ENCODE measurements at regions not wholly inside any gene's neighbourhood (a gene's known extent, or its start where the extent isn't known, plus 50 kb on each side); places are given as distances from the start of the nearest gene placed in this dataset.

DNA sequence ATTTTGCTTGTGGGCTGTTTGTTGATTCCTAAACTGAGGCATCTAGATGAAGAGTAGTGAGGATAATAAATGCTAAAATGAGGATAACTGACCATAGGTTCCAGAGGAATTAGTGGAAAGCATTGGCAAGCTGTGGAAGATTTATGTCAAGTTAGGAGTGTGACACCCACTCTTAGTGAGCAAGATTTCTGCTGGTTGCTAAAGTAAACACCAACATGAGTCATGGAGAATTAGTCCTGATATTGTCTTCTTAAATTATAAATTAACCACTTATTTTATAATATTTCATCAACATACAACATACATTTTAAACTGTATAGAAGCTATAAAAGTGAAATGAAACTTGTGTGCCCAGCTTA is 328.2 kb downstream of the RPL10L start:
- intact Hi-C loops (cut with DNase I): no loop called here
- ATAC-seq (no peak), DNase-seq (ENCODE audit: low spot score) (no peak)

GRCh38 chr14:46322730-46323403 is 328.7 kb downstream of the RPL10L start:
- intact Hi-C loops (cut with DNase I): no loop called here
- ATAC-seq: no peak
- no peak for DNase-seq (ENCODE audit: low spot score)

GRCh38 chr14:46322076-46322475 is 329.5 kb downstream of the RPL10L start:
- ATAC-seq (no peak), DNase-seq (ENCODE audit: low spot score) (no peak)
- intact Hi-C loops (cut with DNase I): no loop called here

DNA sequence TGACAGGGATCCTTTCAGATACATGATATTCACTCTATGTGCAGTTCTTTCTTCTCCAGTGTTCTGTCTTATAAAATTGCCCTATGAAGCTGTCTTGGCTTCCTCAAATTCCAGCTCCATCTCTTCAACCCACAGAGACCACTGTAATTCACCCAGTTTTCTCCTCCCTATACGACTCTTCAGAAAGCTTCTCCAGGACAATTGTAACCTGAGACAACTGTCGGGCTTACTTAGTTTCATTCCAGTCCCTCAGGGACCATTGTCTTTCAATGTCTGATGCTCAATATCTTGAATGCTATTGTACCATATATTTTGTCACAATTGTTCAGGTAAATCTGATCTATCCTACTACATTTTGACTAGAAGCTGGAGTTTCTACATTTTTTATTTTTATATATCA is 345.3 kb downstream of the RPL10L start:
- DNase-seq (ENCODE audit: low spot score) (no peak), ATAC-seq (no peak)
- intact Hi-C loops (cut with DNase I): no loop called here

DNA sequence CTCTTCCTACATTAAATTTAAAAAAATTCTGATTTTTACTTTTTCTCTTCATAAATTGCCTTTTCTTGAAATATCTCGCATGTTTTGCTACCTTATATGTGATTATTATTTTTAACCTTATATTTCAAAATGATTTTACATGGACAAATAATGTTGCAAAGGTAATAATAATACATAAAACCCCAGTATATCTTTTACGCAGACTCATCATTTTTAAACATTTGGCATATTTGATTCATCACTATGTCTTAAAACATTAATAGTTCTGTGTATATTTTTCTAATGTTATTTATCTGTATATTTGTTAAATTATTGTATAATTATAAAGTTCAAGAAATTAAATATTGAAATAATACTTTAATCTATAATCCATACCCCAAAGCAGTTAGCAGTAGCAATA is 350.8 kb downstream of the RPL10L start:
- DNase-seq (ENCODE audit: low spot score) (no peak), ATAC-seq (no peak)
- intact Hi-C loops (cut with DNase I): no loop called here

- intact Hi-C loops (cut with DNase I): no loop called here
- no peak for DNase-seq (ENCODE audit: low spot score)
- ATAC-seq: no peak
Observed at GRCh38 chr14:46290706-46291105, 360.9 kb downstream of the RPL10L start.

DNA sequence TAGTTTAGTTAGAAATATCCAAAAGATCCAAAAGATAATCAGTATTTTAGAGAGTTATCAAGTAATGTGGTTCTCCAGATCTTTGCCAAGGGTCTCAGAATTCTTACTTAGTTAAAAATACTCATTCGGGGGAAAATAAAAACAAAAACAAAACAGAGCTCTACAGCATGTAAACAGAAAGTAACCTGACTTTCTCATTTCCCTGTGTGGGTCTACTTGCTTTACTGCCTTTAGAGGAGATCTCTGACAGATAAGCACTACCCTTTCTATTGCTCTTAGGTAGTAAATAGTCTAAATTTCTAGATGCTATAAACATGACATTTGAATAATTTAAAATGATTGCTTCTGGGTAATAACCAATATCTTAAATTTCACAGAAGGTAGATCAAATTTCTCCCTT is 371.8 kb downstream of the RPL10L start:
- ATAC-seq (no peak), DNase-seq (ENCODE audit: low spot score) (no peak)
- intact Hi-C loops (cut with DNase I): no loop called here

DNA sequence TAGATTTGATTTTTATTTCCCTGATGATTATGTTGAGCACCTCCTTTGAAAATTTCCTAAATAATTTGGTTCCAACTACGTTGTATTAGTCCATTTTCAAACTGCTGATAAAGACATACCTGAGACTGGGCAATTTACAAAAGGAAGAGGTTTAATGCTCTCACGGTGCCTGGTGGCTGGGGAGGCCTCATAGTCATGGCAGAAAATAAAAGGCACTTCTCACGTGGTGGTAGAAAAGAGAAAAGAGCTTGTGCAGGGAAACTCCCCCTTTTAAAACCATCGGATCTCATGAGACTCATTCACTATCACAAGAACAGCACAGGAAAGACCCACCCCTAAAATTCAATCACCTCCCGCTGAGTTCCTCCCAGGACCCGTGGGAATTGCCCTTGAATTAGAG is 372.3 kb downstream of the RPL10L start:
- intact Hi-C loops (cut with DNase I): no loop called here
- ATAC-seq (no peak), DNase-seq (ENCODE audit: low spot score) (no peak)

GRCh38 chr14:46259536-46259935 is 392.0 kb downstream of the RPL10L start:
- no peak for ATAC-seq
- DNase-seq (ENCODE audit: low spot score): no peak
- intact Hi-C loops (cut with DNase I): no loop called here

DNA sequence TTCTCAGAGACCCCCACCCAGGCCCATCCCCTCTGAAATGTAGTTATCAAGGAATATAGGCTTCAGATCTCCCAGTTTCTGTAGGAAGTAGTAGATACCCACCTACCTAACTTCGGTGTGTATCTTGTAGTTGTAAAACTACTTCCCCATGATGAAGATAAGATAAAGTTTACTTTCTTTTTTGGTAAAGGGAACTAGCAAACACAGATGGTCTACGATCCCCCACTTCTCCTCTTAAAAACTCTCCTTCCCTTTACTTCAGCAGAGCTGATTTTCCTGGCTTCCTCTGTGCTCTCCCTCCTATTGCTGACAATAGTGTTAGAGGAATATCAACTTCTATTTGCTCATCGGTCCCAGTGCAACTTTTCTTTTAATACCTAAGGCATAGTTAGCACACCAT is 395.2 kb downstream of the RPL10L start:
- ATAC-seq: no peak
- no peak for DNase-seq (ENCODE audit: low spot score)
- intact Hi-C loops (cut with DNase I): no loop called here

- intact Hi-C loops (cut with DNase I): no loop called here
- ATAC-seq: no peak
- no peak for DNase-seq (ENCODE audit: low spot score)
Observed at GRCh38 chr14:46250113-46250703, 401.4 kb downstream of the RPL10L start.

DNA sequence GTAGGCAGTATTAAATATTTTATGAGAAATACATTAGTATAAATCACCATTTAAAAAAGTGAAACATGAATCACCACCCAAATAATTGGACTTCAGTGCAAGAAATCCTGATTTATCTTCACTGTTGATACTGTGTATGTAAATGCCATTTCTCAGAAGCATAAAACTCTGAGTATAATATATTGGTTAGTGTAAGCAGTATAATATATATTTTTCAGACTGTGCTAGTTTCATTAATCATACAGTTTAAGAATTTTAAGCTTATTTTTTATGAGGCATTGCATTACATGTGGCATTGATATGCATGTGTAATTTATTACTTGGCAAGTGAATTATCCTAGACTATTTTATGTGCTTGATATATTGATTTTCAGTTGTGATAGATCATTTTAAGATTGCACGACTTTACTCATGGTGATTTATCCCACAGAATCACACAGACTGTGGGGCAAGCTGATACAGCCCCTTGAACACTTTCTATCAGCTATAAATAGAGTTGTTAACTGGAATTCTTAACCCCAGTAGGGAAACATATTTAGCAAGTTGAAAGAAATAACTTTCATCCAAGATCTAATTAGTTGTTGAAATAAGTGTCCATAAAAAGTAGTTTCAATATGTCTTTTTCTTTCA is 403.5 kb downstream of the RPL10L start:
- ATAC-seq (no peak), DNase-seq (ENCODE audit: low spot score) (no peak)
- intact Hi-C loops (cut with DNase I): no loop called here

DNA sequence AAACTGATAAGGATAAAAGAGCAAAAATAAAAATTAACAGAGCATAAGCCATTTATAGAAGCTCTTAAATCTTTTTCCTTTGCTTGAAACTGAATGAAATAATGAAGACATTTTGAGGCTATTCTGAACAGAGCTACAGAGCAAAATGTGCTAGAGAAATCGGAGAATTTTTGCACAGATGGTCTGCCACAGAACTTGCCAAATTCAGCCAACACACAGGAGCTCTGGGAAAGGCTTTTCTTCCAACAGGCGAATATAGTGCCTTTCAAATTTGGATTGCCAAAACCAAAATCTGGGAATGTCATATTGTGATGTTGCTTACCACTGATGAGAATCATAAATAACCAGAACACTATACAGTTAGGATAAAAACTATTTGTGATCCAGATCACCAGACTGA is 406.3 kb downstream of the RPL10L start:
- intact Hi-C loops (cut with DNase I): no loop called here
- DNase-seq (ENCODE audit: low spot score) (no peak), ATAC-seq (no peak)

DNA sequence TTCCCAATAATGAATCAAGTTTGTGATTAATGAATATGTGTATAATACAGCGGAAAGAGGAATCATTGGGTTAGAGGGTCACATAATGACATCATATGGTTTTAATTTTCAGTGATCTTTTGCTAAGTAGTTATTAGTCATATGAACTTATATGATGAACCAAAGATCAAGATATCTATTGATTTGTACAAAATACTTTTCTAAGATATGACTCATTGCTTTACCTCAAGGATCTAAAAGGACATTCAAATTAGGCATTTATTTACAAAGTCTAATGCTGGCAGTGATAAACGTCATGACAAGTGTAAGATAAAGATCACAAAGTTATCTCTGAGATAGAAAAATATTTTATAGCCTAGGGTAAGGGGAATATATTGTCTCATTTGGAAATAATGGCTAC is 417.8 kb downstream of the RPL10L start:
- intact Hi-C loops (cut with DNase I): no loop called here
- ATAC-seq (no peak), DNase-seq (ENCODE audit: low spot score) (no peak)

- ATAC-seq (no peak), DNase-seq (ENCODE audit: low spot score) (no peak)
- intact Hi-C loops (cut with DNase I): no loop called here
Observed at GRCh38 chr14:46230540-46230939, 421.0 kb downstream of the RPL10L start.

DNA sequence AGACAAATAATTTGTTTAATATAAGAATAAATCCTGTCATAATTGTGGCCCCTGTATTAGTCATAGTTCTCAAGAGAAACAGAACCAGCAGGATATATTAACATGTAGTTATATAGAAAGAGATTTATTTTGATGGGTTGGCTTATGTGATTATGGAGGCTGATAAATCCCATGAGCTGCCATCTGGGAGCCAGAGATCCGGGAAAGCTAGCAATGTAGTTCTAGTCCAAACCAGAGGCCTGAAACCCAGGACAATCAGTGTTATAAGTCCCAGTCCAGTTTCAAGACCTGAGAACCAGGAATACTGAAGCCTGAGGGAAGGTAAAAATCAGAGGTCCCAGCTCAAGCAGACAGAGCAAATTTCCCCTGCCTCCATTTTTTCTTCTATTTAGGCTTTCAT is 435.8 kb downstream of the RPL10L start:
- ATAC-seq: no peak
- intact Hi-C loops (cut with DNase I): no loop called here
- DNase-seq (ENCODE audit: low spot score): no peak

GRCh38 chr14:46198676-46199075 is 452.9 kb downstream of the RPL10L start:
- DNase-seq (ENCODE audit: low spot score) (no peak), ATAC-seq (no peak)
- intact Hi-C loops (cut with DNase I): no loop called here

GRCh38 chr14:46197856-46198255 is 453.7 kb downstream of the RPL10L start:
- intact Hi-C loops (cut with DNase I): no loop called here

More at GRCh38 chr14:46197856-46198255, 453.7 kb downstream of the RPL10L start:
- DNase-seq (ENCODE audit: low spot score): no peak
- ATAC-seq: no peak

Data from sciatic nerve (tissue), 2 donors.